AG10803 (cell line): ENCODE measurements at regions not wholly inside any gene's neighbourhood (a gene's known extent, or its start where the extent isn't known, plus 50 kb on each side); places are given as distances from the start of the nearest gene placed in this dataset.

ENCODE experiments used
- DNase-seq: peaks from one replicate; pipeline ENCODE4 v3.0.0; 2010; ENCODE audit warnings: low read depth
- H3K4me3 ChIP-seq: 2 replicates; pipeline ENCODE4 v1.5.1; 2011; ENCODE audit warnings: mild to moderate bottlenecking, low read length, control low read depth
- TF ChIP-seq, protein P1 (sequence below): conservative IDR thresholded peaks from 2 replicates; pipeline ENCODE4 v1.5.1; 2011; ENCODE audit warnings: mild to moderate bottlenecking, low read length, control low read depth, inconsistent platforms

DNA sequence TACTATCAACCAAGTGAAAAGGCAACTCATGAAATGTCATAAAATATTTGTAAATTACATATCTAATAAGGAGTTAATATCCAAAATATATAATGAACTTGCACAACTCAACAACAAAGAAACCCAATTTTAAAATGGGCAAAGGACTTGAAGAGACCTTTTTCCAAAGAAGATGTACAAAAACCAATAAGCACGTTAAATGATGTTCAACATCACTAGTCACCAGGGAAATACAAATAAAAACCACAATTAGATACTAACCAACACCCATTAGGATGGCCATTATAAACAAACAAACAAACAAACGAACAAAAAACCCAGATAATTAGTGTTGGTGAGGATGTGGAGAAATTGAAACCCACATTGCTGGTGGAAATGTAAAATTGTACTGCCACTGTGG, 92.3 kb upstream of the ARID2 start:
- no peak overlapping the region for H3K4me3 ChIP-seq
- TF ChIP-seq, protein P1, sequence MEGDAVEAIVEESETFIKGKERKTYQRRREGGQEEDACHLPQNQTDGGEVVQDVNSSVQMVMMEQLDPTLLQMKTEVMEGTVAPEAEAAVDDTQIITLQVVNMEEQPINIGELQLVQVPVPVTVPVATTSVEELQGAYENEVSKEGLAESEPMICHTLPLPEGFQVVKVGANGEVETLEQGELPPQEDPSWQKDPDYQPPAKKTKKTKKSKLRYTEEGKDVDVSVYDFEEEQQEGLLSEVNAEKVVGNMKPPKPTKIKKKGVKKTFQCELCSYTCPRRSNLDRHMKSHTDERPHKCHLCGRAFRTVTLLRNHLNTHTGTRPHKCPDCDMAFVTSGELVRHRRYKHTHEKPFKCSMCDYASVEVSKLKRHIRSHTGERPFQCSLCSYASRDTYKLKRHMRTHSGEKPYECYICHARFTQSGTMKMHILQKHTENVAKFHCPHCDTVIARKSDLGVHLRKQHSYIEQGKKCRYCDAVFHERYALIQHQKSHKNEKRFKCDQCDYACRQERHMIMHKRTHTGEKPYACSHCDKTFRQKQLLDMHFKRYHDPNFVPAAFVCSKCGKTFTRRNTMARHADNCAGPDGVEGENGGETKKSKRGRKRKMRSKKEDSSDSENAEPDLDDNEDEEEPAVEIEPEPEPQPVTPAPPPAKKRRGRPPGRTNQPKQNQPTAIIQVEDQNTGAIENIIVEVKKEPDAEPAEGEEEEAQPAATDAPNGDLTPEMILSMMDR = no peak
- DNase-seq = no peak

GRCh38 chr12:45637706-45638105, 91.8 kb upstream of the ARID2 start:
- DNase-seq = peak; percentile 27
- TF ChIP-seq, protein P1 = no peak
- no peak overlapping the region for H3K4me3 ChIP-seq

GRCh38 chr12:45638386-45638785, 91.1 kb upstream of the ARID2 start:
- H3K4me3 ChIP-seq = no peak overlapping the region
- TF ChIP-seq, protein P1 = no peak
- DNase-seq = no peak

DNA sequence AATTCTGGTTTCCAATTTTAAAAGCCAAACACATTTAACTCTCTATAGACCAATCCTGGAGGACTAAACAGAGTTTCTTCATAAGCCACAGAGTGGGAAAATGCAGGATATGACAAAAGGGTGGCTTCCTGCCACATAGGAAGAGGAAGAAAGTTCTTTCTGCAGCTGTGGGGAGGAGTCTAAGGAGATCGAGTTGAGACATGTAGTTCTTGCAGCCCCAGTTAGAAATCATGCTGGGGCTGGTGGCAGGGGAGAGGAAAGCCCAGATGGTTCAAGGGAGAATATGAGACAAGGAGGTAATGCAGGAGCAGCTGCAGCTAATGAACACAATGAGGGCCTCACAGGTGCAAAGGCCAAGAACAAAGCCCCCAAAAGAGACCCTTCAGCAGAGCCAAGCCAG, 85.0 kb upstream of the ARID2 start:
- no peak overlapping the region for H3K4me3 ChIP-seq
- peak; percentile 40 for DNase-seq
- TF ChIP-seq, protein P1 = no peak

DNA sequence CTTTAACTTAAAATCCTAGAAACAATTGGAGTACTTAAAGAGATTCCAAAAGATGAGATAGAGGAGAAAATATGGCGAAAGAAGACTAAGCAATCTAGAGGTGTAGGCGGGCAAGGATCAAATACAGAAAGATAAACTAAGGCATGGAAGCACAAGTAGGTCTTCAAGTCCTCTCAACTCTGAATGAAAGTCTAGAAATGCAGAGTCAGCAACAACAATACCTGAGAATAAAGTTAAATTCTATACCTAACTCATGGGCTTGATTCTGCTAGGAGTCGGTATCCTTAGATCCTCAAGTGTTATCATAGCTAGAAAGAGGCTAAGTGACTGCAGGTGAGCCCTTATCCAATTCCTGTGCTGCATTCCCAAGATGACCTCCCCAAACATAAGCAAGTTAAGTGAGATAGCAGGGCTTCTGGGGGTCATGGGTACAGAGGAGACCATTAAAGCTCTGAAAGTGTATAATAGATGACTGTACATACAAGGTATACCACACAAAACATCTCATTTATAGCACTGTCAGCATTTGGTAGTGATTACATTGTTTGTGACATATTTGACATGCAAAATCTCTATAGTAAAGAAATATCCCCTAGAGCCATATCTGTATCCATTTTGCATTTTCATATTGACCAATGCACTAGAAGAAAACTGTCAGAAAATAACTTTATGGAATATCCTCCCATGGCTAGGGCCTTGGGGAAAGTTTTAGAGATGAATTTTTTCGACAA, 82.5 kb upstream of the ARID2 start:
- no peak for DNase-seq
- TF ChIP-seq, protein P1 = no peak
- no peak overlapping the region for H3K4me3 ChIP-seq

GRCh38 chr12:45648070-45648469, 81.4 kb upstream of the ARID2 start:
- TF ChIP-seq, protein P1 = no peak
- no peak for DNase-seq
- no peak overlapping the region for H3K4me3 ChIP-seq

- TF ChIP-seq, protein P1 = no peak
- no peak overlapping the region for H3K4me3 ChIP-seq
- DNase-seq = no peak
Observed at GRCh38 chr12:45651029-45651428, 78.5 kb upstream of the ARID2 start.
